Fibroblast of skin of right biceps (primary cell): ENCODE measurements at regions not wholly inside any gene's neighbourhood (a gene's known extent, or its start where the extent isn't known, plus 50 kb on each side); places are given as distances from the start of the nearest gene placed in this dataset.

Source experiments
- DNase-seq: peaks from one replicate; pipeline ENCODE4 v3.0.0-alpha.2; 2013

- no peak for DNase-seq
Measured at GRCh38 chr15:70293138-70293537, 195.4 kb upstream of the TLE3 start.

- no peak for DNase-seq
Measured at GRCh38 chr15:70292076-70292760, 194.5 kb upstream of the TLE3 start.

- no peak for DNase-seq
Measured at GRCh38 chr15:70291305-70292075, 193.8 kb upstream of the TLE3 start.

GRCh38 chr15:70290708-70291107 lies 193.0 kb upstream of the TLE3 start:
- DNase-seq: no peak

- peak; percentile 75 for DNase-seq
Measured at GRCh38 chr15:70289191-70289955, 191.7 kb upstream of the TLE3 start.

- DNase-seq: no peak
Measured at GRCh38 chr15:70286113-70286806, 188.5 kb upstream of the TLE3 start.

GRCh38 chr15:70284438-70285214 lies 186.9 kb upstream of the TLE3 start:
- no peak for DNase-seq

GRCh38 chr15:70283511-70283910 lies 185.8 kb upstream of the TLE3 start:
- DNase-seq: no peak

- DNase-seq: peak; percentile 74
Measured at GRCh38 chr15:70281811-70282307, 184.1 kb upstream of the TLE3 start.

- DNase-seq: no peak
Measured at GRCh38 chr15:70281261-70281810, 183.6 kb upstream of the TLE3 start.

- DNase-seq: no peak
Measured at GRCh38 chr15:70280781-70281180, 183.1 kb upstream of the TLE3 start.

- DNase-seq: no peak
Measured at GRCh38 chr15:70279096-70279495, 181.4 kb upstream of the TLE3 start.

GRCh38 chr15:70278644-70279043 lies 180.9 kb upstream of the TLE3 start:
- DNase-seq: no peak

- no peak for DNase-seq
Measured at GRCh38 chr15:70277556-70277955, 179.8 kb upstream of the TLE3 start.

- DNase-seq: no peak
Measured at GRCh38 chr15:70276401-70276800, 178.7 kb upstream of the TLE3 start.

GRCh38 chr15:70275461-70276138 lies 177.9 kb upstream of the TLE3 start:
- DNase-seq: no peak

GRCh38 chr15:70274908-70275307 lies 177.2 kb upstream of the TLE3 start:
- DNase-seq: no peak

- DNase-seq: no peak
Measured at GRCh38 chr15:70274255-70274880, 176.7 kb upstream of the TLE3 start.

GRCh38 chr15:70273808-70274207 lies 176.1 kb upstream of the TLE3 start:
- no peak for DNase-seq

- DNase-seq: no peak
Measured at GRCh38 chr15:70272565-70273355, 175.0 kb upstream of the TLE3 start.
